Sigmoid colon (tissue), 4 donors: ENCODE measurements at regions not wholly inside any gene's neighbourhood (a gene's known extent, or its start where the extent isn't known, plus 50 kb on each side); places are given as distances from the start of the nearest gene placed in this dataset.

Experiments
- EP300 ChIP-seq, 4 donors: sonication (generic); formaldehyde crosslinking; IDR thresholded peaks; one replicate each; pipeline ENCODE4 v1.6.1; 2017; ENCODE audit warnings: antibody characterized with exemption in 4 of 4
- POLR2A ChIP-seq, 2 donors: fragments of 450-650 bp; IDR thresholded peaks; one replicate each; pipeline ENCODE4 v1.6.1; 2016; ENCODE audit warnings: antibody characterized with exemption in 2 of 2, mild to moderate bottlenecking in 2 of 2, moderate library complexity in 2 of 2
- TF ChIP-seq, protein P1 (sequence below), 4 experiments: fragments of 450-650 bp in 3 of 4; fragments of 200-600 bp in 1 of 4; IDR thresholded peaks; one replicate each; pipeline ENCODE4 v1.5.1; 2016 to 2019; ENCODE audit warnings: antibody characterized with exemption in 4 of 4, mild to moderate bottlenecking in 3 of 4, moderate library complexity in 2 of 4

DNA sequence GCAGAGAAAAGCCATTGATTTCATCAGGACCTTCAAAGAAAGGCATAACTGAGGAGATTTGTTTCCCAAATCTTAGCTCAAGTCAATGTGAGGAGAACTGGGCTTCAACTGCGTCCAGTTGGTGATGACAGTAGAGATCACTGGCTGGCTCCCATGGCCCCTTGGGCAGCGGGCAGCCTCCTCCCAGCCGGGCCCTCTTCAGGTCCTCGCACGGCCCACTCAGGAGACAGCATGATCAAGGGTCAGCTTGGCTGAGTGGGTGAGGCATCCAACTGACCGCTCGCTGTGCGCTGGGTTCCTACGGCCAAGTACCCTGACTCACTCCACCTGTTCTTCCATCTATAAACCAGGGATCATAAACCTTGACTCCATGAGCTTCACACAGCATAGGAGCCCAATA is 274.0 kb downstream of the NSG2 start:
- TF ChIP-seq, protein P1, sequence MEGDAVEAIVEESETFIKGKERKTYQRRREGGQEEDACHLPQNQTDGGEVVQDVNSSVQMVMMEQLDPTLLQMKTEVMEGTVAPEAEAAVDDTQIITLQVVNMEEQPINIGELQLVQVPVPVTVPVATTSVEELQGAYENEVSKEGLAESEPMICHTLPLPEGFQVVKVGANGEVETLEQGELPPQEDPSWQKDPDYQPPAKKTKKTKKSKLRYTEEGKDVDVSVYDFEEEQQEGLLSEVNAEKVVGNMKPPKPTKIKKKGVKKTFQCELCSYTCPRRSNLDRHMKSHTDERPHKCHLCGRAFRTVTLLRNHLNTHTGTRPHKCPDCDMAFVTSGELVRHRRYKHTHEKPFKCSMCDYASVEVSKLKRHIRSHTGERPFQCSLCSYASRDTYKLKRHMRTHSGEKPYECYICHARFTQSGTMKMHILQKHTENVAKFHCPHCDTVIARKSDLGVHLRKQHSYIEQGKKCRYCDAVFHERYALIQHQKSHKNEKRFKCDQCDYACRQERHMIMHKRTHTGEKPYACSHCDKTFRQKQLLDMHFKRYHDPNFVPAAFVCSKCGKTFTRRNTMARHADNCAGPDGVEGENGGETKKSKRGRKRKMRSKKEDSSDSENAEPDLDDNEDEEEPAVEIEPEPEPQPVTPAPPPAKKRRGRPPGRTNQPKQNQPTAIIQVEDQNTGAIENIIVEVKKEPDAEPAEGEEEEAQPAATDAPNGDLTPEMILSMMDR (IDR thresholded peaks at IDR 0.05), result no peak
- TF ChIP-seq POLR2A (IDR thresholded peaks at IDR 0.05), result no peak
- TF ChIP-seq EP300 (IDR thresholded peaks at IDR 0.05), result no peak
